HG03469 (cell line): ENCODE measurements at regions not wholly inside any gene's neighbourhood (a gene's known extent, or its start where the extent isn't known, plus 50 kb on each side); places are given as distances from the start of the nearest gene placed in this dataset.
"Not testable (repeated sequence)": the region's sequence is repeated elsewhere in the genome, so short reads cannot be mapped to it uniquely, and the experiment has no call there.

Source experiments
- ATAC-seq: cut with Tn5 transposase; IDR thresholded peaks from one replicate; pipeline ENCODE4 v1.9.1; 2021; ENCODE audit warnings: mild to moderate bottlenecking, moderate library complexity, moderate number of reproducible peaks; ENCODE audit not compliant: unreplicated experiment

GRCh38 chr1:173300061-173301044 is 93.2 kb upstream of the TNFSF4 start:
- ATAC-seq: no peak

GRCh38 chr1:173301507-173301906 is 94.4 kb upstream of the TNFSF4 start:
- ATAC-seq: no peak

- ATAC-seq: no peak
These were observed 95.2 kb upstream of the TNFSF4 start for GRCh38 chr1:173302366-173302765.

DNA sequence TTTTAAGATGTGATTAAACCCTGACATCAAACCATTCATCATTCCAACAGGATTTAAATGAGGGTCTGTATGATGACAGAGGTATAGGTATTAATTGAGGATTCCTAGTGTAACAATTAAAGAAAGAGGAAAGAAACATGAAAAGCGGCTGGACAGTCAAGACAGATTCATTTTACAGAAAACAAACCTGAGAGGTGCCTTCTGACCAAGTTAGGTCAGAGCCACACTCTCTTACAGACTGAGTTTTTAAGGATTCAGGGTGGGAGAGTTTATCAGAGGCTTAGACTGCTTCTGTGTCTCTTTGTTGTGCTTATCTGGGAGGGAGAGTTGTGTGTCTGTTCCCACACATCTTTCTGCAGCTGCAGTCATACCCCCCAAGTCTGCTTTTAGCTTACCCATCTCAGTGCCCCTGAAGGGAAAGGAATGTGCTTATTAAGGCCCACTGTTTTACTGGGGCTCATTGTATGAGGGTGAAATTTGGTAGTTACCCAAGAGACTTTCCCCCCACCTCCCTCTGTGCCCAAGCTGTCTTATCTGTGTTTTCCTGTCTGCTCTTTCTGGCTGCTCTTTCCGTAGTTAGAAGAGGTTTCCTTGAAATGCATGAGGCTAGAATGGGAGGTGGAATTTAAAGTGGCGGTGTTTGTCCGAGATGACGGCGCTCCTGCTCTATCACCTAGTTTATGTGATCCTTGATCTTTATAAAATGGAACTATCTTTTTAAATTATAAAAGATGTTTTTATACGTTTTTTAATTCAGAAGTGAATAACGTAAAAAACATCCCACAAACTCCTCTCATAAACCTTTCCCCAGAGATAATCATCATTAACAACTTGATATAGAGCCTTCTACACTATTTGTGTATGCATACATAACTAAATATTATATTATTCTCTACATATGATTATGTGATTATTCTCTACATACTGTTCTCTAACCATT is 96.0 kb upstream of the TNFSF4 start:
- no peak for ATAC-seq

DNA sequence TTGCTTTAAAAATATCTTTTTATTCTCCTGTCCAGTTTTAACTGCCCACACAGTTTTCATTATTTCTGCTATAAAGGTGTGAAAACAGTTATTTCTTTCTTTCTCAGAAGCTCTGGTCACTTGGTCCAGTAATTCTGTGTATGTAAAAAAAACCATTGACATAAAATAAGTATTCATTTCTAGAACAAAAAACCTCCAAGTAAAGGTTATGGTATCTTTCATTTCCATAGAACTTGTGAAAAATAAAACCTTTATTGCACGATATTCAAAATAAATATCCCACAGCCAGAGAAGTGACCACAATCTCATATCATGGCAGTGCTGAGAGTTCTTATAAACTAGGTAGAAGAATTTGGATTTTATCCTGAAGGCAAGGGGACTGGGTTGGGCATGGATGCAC is 96.9 kb upstream of the TNFSF4 start:
- no peak for ATAC-seq

GRCh38 chr1:173304529-173305227 is 97.5 kb upstream of the TNFSF4 start:
- ATAC-seq: no peak

- ATAC-seq: no peak
These were observed 100.7 kb upstream of the TNFSF4 start for GRCh38 chr1:173307845-173308244.

- no peak for ATAC-seq
These were observed 107.5 kb upstream of the TNFSF4 start for GRCh38 chr1:173314656-173315055.

DNA sequence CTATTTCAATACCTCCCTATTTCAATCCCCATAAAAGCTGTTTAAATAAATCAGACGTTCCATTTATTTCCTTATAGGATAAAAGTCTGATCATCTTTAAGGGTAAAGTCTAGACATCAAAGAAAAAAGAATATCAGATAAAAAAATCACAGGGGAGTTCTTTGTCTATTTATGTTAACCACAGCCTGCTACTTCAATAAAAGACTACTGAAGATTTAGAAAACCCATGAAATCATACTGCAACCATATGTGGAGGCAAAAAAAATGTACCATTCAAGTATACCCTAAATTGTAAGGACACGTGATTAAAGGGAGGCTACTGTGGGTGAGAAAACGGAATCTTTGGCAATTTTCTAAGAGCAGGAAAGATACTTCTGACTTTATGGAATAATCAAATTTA is 108.2 kb upstream of the TNFSF4 start:
- ATAC-seq: no peak

- no peak for ATAC-seq
These were observed 111.7 kb upstream of the TNFSF4 start for GRCh38 chr1:173318788-173319187.

DNA sequence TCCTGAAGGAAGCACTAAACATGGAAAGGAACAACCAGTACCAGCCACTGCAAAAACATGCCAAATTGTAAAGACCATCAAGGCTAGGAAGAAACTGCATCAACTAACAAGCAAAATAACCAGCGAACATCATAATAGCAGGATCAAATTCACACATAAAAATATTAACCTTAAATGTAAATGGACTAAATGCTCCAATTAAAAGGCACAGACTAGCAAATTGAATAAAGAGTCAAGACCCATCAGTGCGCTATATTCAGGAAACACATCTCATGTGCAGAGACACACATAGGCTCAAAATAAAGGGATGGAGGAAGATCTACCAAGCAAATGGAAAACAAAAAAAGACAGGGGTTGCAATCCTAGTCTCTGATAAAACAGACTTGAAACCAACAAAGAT is 117.2 kb upstream of the TNFSF4 start:
- ATAC-seq: not testable (repeated sequence)

- not testable (repeated sequence) for ATAC-seq
These were observed 120.9 kb upstream of the TNFSF4 start for GRCh38 chr1:173327987-173328386.

DNA sequence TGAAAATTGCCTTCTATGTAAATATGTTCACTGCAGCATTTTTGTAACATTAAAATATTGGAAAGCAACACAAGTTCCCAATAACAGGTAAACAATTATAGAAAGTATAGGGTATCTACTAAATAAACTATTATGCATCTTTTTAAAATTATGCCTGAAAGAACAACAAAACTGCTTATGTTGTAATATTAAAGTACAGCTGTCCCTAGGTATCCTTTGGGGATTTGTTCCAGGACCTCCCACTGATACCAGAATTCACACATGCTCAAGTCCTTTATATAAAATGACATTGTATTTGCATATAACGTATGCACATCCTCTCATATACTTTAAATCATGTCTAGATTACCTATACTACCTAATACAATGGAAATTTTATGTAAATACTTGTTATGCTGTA is 121.8 kb upstream of the TNFSF4 start:
- no peak for ATAC-seq

DNA sequence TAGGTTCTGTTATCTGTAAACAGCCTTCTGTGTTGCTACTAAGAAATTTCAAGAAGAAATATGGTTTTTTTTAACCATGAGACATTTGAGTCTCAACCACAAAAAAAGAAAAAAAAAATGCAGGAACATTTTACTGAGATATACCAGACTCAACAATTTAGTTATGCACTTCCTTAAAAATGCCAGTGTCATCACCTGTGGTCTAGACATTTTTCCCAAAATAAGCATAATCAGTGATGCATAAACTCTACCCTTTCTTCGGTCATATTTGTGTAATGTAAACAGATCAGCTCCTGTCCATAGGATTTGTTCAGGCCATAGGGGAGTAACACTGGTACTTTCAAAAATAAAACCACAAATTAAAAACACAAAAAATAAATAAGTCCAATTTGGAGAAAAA is 122.6 kb upstream of the TNFSF4 start:
- ATAC-seq: no peak

DNA sequence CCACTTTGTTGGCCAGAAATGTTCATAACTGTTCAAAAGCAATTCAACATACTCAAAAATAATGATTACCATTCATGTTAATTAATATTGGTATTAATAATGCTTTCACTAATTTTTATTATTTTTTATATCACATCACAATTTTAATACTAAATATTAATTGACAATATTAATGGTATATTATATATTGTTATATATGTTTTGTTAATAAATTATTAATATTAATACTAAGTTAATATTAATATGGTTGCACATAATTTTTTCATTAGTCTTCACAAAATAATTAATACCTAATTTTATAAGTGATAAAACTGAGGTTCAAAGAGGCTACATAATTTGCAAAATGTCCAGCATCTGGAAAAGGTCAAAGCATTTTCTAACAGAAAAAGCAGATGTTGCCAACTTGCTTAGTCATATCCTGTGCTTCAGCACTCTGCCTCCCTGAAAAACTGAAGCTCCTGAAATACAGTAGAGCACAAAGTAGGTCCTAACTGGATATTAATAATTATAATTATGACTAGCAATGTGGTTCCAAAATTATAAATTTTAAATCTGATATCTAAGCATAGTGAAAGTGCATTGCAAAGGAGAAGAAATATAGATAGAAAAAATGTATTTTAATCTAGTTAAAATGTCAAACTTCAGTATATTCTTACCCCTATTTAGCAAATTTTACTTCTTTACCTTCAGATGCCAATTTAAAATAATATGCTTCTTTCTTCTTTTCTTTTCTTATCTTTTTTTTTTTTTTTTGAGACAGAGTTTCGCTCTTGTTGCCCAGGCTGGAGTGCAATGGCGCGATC is 123.2 kb upstream of the TNFSF4 start:
- no peak for ATAC-seq

GRCh38 chr1:173330952-173331548 is 123.9 kb upstream of the TNFSF4 start:
- ATAC-seq: not testable (repeated sequence)

GRCh38 chr1:173332026-173332425 is 124.9 kb upstream of the TNFSF4 start:
- ATAC-seq: no peak

- no peak for ATAC-seq
These were observed 126.5 kb upstream of the TNFSF4 start for GRCh38 chr1:173333581-173333980.

GRCh38 chr1:173337126-173337525 is 130.0 kb upstream of the TNFSF4 start:
- ATAC-seq: no peak

DNA sequence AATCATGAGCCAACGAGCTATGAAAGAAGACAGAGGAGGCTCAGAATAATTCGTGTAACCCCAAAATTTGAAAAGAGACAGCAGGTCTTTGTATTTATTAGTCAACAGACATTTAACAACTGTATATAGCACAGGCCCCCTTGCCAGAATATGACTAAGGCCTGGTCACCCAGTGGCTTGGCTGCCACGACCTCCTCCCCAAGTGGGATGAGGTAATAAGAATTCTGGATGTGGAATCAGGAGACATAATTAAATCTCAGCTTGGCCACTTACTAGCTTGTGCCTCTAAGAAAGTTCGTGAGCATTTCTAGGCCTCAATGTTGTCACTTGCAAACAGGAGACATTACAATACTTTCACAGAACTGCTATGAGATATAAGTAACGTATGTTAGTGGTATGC is 134.2 kb upstream of the TNFSF4 start:
- no peak for ATAC-seq
